SK-N-SH (cell line): ENCODE measurements at regions not wholly inside any gene's neighbourhood (a gene's known extent, or its start where the extent isn't known, plus 50 kb on each side); places are given as distances from the start of the nearest gene placed in this dataset.

Experiments
- CTCF ChIA-PET: fragments of 300-600, 350-600 bp; formaldehyde crosslinking; extraction: SDS; loops from one replicate; lab custom pipeline; 2021; lab: Yijun Ruan, JAX
- POLR2A ChIA-PET: fragments of 350-600 bp; sonication (Branson Sonifier 250); formaldehyde crosslinking; extraction: SDS; loops from one replicate; lab custom pipeline; 2020; ENCODE audit warnings: antibody characterized with exemption, inconsistent platforms; lab: Yijun Ruan, JAX
- DNase-seq: peaks from one replicate; pipeline ENCODE4 v3.0.0; 2012
- H2AFZ ChIP-seq: fragments of 200-600 bp; sonication (generic); 2 replicates; pipeline ENCODE4 v1.8.1; 2016; ENCODE audit warnings: antibody characterized with exemption, mild to moderate bottlenecking, low read depth
- H3F3A ChIP-seq: fragments of 200-600 bp; sonication (generic); replicated peaks from 2 replicates; pipeline ENCODE3; 2016; ENCODE audit warnings: antibody characterized with exemption, mild to moderate bottlenecking; ENCODE audit not compliant: insufficient read depth
- H3K27ac ChIP-seq, 2 experiments: fragments of 200-500 bp in 1 of 2; fragments of 200-600 bp in 1 of 2; sonication (Bioruptor generic) in 1 of 2; sonication (generic), shearing (Covaris generic) in 1 of 2; 2 replicates each; pipeline versions ENCODE4 v1.5.1 to v1.6.1; 2014 to 2016; ENCODE audit warnings: low read depth in 2 of 2, inconsistent platforms in 1 of 2, low read length in 1 of 2, mild to moderate bottlenecking in 1 of 2, mixed read lengths in 1 of 2
- H3K27me3 ChIP-seq: fragments of 200-600 bp; sonication (generic), shearing (Covaris generic); 2 replicates; pipeline ENCODE4 v1.6.1; 2016; ENCODE audit warnings: mixed run types; ENCODE audit not compliant: insufficient read depth
- H3K36me3 ChIP-seq, 2 experiments: fragments of 200-500 bp in 1 of 2; fragments of 200-600 bp in 1 of 2; sonication (Bioruptor generic) in 1 of 2; sonication (generic) in 1 of 2; replicated peaks in 1 of 2; 2 replicates each; pipeline versions ENCODE3 to v1.5.1; 2014 to 2016; ENCODE audit warnings: low read length in 1 of 2, mild to moderate bottlenecking in 1 of 2; ENCODE audit not compliant: insufficient read depth in 2 of 2, control insufficient read depth in 1 of 2
- H3K4me1 ChIP-seq, 2 experiments: fragments of 200-500 bp in 1 of 2; fragments of 200-600 bp in 1 of 2; sonication (Bioruptor generic) in 1 of 2; sonication (generic), shearing (Covaris generic) in 1 of 2; 2 replicates each; pipeline versions ENCODE4 v1.5.1 to v1.6.1; 2014 to 2016; ENCODE audit warnings: low read depth in 1 of 2, low read length in 1 of 2, mixed run types in 1 of 2; ENCODE audit not compliant: insufficient read depth in 2 of 2, control insufficient read depth in 1 of 2
- H3K4me2 ChIP-seq: fragments of 200-600 bp; sonication (generic), shearing (Covaris generic); 2 replicates; pipeline ENCODE4 v1.6.1; 2017; ENCODE audit warnings: mixed run types
- H3K4me3 ChIP-seq, 2 experiments: fragments of 200-500 bp in 1 of 2; fragments of 200-600 bp in 1 of 2; sonication (Bioruptor generic) in 1 of 2; sonication (generic), shearing (Covaris generic) in 1 of 2; 2 replicates each; pipeline versions ENCODE4 v1.5.1 to v1.8.1; 2014 to 2016; ENCODE audit warnings: low read depth in 2 of 2, inconsistent platforms in 1 of 2, low read length in 1 of 2, mild to moderate bottlenecking in 1 of 2, mixed read lengths in 1 of 2, moderate library complexity in 1 of 2
- H3K79me2 ChIP-seq: fragments of 200-600 bp; sonication (generic); 2 replicates; pipeline ENCODE4 v1.8.1; 2017; ENCODE audit warnings: mild to moderate bottlenecking; ENCODE audit not compliant: insufficient read depth
- H3K9ac ChIP-seq: fragments of 200-600 bp; sonication (generic); 2 replicates; pipeline ENCODE4 v1.6.1; 2017; ENCODE audit warnings: mixed run types
- H3K9me2 ChIP-seq: fragments of 200-600 bp; sonication (generic); 2 replicates; pipeline ENCODE4 v1.6.1; 2017; ENCODE audit warnings: mixed run types
- H3K9me3 ChIP-seq: fragments of 200-600 bp; sonication (generic); 2 replicates; pipeline ENCODE4 v1.6.1; 2017; ENCODE audit warnings: mixed run types, mild to moderate bottlenecking, moderate library complexity
- H4K20me1 ChIP-seq: fragments of 200-600 bp; sonication (generic); 2 replicates; pipeline ENCODE4 v1.6.1; 2017; ENCODE audit warnings: mild to moderate bottlenecking, mixed run types; ENCODE audit not compliant: insufficient read depth
- ELF1 ChIP-seq: IDR thresholded peaks from 2 replicates; pipeline ENCODE4 v1.4.0; 2012
- EP300 ChIP-seq, 2 experiments: IDR thresholded peaks; 2 replicates each; pipeline versions ENCODE4 v1.4.0 to v1.6.1; 2012; ENCODE audit warnings: borderline replicate concordance in 1 of 2, low read depth in 1 of 2, low read length in 1 of 2
- EZH2phosphoT487 ChIP-seq: fragments of 200-600 bp; sonication (generic); IDR thresholded peaks from 2 replicates; pipeline ENCODE4 v1.6.1; 2017; ENCODE audit warnings: low read depth, mixed run types, mild to moderate bottlenecking, antibody characterized with exemption, moderate library complexity, borderline replicate concordance
- FOSL2 ChIP-seq: IDR thresholded peaks from 2 replicates; pipeline ENCODE4 v1.4.0; 2012; ENCODE audit warnings: low read depth, mild to moderate bottlenecking, moderate library complexity, borderline replicate concordance
- GABPA ChIP-seq: IDR thresholded peaks from 2 replicates; pipeline ENCODE4 v1.4.0; 2012; ENCODE audit warnings: low read depth, mild to moderate bottlenecking
- GATA2 ChIP-seq: sonication (generic); formaldehyde crosslinking; IDR thresholded peaks from 2 replicates; pipeline ENCODE4 v1.5.0; 2020; ENCODE audit warnings: mild to moderate bottlenecking, missing genetic modification reagents
- MXI1 ChIP-seq: IDR thresholded peaks from 2 replicates; pipeline ENCODE4 v1.6.1; 2012; ENCODE audit warnings: mild to moderate bottlenecking, low read depth, low read length, improper control_type of control experiment
- NFIC ChIP-seq: IDR thresholded peaks from 2 replicates; pipeline ENCODE4 v1.4.0; 2012; ENCODE audit warnings: borderline replicate concordance
- NRF1 ChIP-seq: IDR thresholded peaks from 2 replicates; pipeline ENCODE4 v1.6.1; 2012; ENCODE audit warnings: low read depth, mild to moderate bottlenecking, low read length
- POLR2AphosphoS5 ChIP-seq: IDR thresholded peaks from 2 replicates; pipeline ENCODE4 v1.6.1; 2012; ENCODE audit warnings: low read depth, low read length
- RAD21 ChIP-seq: IDR thresholded peaks from 2 replicates; pipeline ENCODE4 v1.6.1; 2012; ENCODE audit warnings: mild to moderate bottlenecking, low read length
- RCOR1 ChIP-seq: fragments of 150-350 bp; IDR thresholded peaks from 2 replicates; pipeline ENCODE4 v1.6.1; 2017; ENCODE audit warnings: antibody characterized with exemption, low read length
- RXRA ChIP-seq: IDR thresholded peaks from 2 replicates; pipeline ENCODE4 v1.4.0; 2012; ENCODE audit warnings: low read depth, mild to moderate bottlenecking, borderline replicate concordance
- SIN3A ChIP-seq: IDR thresholded peaks from 2 replicates; pipeline ENCODE4 v1.6.1; 2012; ENCODE audit warnings: low read depth, mild to moderate bottlenecking, low read length, moderate library complexity, borderline replicate concordance
- WGBS: methylation state at CpG from one replicate; pipeline ENCODE4 v1.1.6; 2017; ENCODE audit warnings: low lambda C conversion rate; 5-methylcytosine and 5-hydroxymethylcytosine counted together
- TF ChIP-seq, protein P1 (sequence below): fragments of 150-350 bp; IDR thresholded peaks from 2 replicates; pipeline ENCODE4 v1.6.1; 2016; ENCODE audit warnings: mild to moderate bottlenecking, low read depth, low read length
- TF ChIP-seq, protein P2 (sequence below): IDR thresholded peaks from 2 replicates; pipeline ENCODE4 v1.4.0; 2012; ENCODE audit warnings: low read depth
- TF ChIP-seq, protein P3 (sequence below): fragments of 150-350 bp; IDR thresholded peaks from 2 replicates; pipeline ENCODE4 v1.6.1; 2017; ENCODE audit warnings: antibody characterized with exemption, low read length, low read depth, borderline replicate concordance

DNA sequence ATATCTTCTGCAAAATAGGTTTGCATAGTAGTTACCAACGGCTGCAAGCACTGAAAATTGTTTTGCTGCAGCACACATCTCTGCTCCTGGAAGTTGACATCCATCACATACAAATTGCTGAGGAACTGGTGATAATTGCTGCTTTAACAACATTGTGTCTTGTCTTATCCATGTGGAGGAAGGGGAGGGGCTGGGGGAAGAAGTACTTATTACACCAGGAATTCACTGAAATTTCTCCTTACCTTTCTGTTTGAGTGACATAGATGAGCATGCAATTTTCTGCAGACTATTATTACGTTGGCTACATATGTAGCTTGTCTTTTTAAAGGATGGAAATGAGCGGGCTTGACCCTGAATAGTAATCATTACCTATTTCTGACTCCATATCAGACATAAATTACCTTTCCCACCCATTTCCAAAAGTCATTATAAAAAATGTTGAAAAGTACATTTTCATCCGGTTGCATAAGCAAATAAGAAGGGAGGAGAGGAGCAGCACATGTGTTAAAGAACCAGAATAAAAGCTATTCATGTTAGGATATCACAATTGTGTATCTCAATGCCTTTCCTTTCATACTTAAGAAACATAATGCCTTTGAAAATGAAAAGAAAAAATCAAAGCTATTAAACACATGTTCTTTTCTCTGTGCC, 1905.6 kb downstream of the PCDH7 start:
- TF ChIP-seq, protein P1, sequence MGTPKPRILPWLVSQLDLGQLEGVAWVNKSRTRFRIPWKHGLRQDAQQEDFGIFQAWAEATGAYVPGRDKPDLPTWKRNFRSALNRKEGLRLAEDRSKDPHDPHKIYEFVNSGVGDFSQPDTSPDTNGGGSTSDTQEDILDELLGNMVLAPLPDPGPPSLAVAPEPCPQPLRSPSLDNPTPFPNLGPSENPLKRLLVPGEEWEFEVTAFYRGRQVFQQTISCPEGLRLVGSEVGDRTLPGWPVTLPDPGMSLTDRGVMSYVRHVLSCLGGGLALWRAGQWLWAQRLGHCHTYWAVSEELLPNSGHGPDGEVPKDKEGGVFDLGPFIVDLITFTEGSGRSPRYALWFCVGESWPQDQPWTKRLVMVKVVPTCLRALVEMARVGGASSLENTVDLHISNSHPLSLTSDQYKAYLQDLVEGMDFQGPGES, result no peak
- TF ChIP-seq, protein P2, sequence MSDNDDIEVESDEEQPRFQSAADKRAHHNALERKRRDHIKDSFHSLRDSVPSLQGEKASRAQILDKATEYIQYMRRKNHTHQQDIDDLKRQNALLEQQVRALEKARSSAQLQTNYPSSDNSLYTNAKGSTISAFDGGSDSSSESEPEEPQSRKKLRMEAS, result no peak
- TF ChIP-seq NRF1 (no peak), RCOR1 (no peak), SIN3A (no peak), GATA2 (no peak), RAD21 (no peak), FOSL2 (no peak)
- Histone ChIP-seq H3K79me2 (no peaks in the 10 kb centered on the region), H3K9me3 (no peaks in the 10 kb centered on the region), H2AFZ (no peak overlapping the region), H3K27ac (no peak overlapping the region), H3K4me2 (no peak overlapping the region), H3K9ac (no peak overlapping the region), H3K4me3 (no peak overlapping the region), H3K36me3 (no peaks in the 10 kb centered on the region), H3K27me3 (no peaks in the 10 kb centered on the region), H4K20me1 (no peaks in the 10 kb centered on the region), H3K4me1 (no peaks in the 10 kb centered on the region), H3F3A (no peaks in the 10 kb centered on the region), H3K9me2 (no peaks in the 10 kb centered on the region)
- DNase-seq, result no peak
- ChIA-PET POLR2A (no interaction called here), CTCF (no interaction called here)
- WGBS, result 4% methylated on average over 4 of the region's 4 CpGs

DNA sequence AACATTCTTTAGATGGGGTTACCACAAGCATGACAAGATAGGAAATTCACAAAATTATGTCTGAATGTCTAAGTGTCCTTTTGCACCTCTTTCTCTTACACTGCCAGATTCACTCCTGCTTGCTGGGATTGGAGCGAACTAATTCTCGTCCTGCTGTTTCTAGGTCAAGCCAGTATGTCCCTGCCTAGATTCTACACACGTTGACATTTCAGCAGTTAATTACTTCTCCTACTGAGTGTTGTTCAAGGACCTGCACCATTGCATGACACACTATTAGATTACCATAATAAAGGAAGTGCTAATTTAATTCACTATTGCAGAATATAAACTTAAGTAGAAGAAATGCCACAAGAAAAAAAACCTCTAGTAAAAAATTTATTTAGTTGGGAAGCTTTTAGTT, 1911.7 kb downstream of the PCDH7 start:
- Histone ChIP-seq H3F3A (no peaks in the 10 kb centered on the region), H3K36me3 (no peaks in the 10 kb centered on the region), H3K4me3 (no peak overlapping the region), H3K4me2 (no peak overlapping the region), H4K20me1 (no peaks in the 10 kb centered on the region), H2AFZ (no peak overlapping the region), H3K4me1 (no peaks in the 10 kb centered on the region), H3K9ac (no peak overlapping the region), H3K79me2 (no peaks in the 10 kb centered on the region), H3K27ac (no peak overlapping the region), H3K9me3 (no peaks in the 10 kb centered on the region), H3K27me3 (no peaks in the 10 kb centered on the region)
- DNase-seq, result no peak
- ChIA-PET POLR2A (no interaction called here), CTCF (no interaction called here)
- WGBS, result 4% methylated on average over 3 of the region's 3 CpGs
- TF ChIP-seq EZH2phosphoT487, result no peak
- TF ChIP-seq, all 33 proteins: peak for 0
- no peaks in the 10 kb centered on the region for H3K9me2 ChIP-seq

DNA sequence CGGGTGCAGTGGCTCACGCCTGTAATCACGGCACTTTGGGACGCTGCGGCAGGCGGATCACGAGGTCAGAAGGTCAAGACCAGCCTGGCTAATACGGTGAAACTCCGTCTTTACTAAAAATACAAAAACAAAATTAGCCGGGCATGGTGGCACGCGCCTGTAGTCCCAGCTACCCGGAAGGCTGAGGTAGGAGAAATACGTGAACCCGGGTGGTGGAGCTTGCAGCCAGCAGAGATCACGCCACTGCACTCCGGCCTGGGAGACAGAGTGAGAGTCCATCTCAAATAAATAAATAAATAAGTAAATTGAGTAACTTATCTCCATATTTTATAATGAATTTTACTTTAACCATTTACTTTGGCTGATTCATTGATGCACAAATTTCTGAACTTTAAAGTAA, 1913.3 kb downstream of the PCDH7 start:
- H3K9me2 ChIP-seq, result no peaks in the 10 kb centered on the region
- no peaks in the 10 kb centered on the region for H3K27me3 ChIP-seq
- H3K4me3 ChIP-seq, result no peak overlapping the region
- no peaks in the 10 kb centered on the region for H3K4me1 ChIP-seq
- H3K4me2 ChIP-seq, result no peak overlapping the region
- no peak overlapping the region for H2AFZ ChIP-seq
- H4K20me1 ChIP-seq, result no peaks in the 10 kb centered on the region
- H3K9me3 ChIP-seq, result no peaks in the 10 kb centered on the region
- H3K27ac ChIP-seq, result no peak overlapping the region
- no peaks in the 10 kb centered on the region for H3K79me2 ChIP-seq
- no peaks in the 10 kb centered on the region for H3K36me3 ChIP-seq
- H3K9ac ChIP-seq, result no peak overlapping the region
- ChIA-PET CTCF (interaction anchor here (0.6 kb wide), 1 partner anchor 134 kb away, joined by 3 read pairs; no protein-coding TSS in a partner anchor), POLR2A (no interaction called here)
- 49% methylated on average over 17 of the region's 17 CpGs for WGBS
- H3F3A ChIP-seq, result no peaks in the 10 kb centered on the region
- DNase-seq, result no peak
- TF ChIP-seq NFIC, result no peak
- TF ChIP-seq EP300 (IDR thresholded peaks at IDR 0.05; ENCODE audit: borderline replicate concordance in 1 of 2, low read depth in 1 of 2, low read length in 1 of 2), result no peak
- TF ChIP-seq, protein P2, result no peak
- TF ChIP-seq MXI1, result no peak
- no peak for TF ChIP-seq GATA2
- TF ChIP-seq FOSL2, result no peak
- TF ChIP-seq GABPA, result no peak
- no peak for TF ChIP-seq SIN3A
- TF ChIP-seq POLR2AphosphoS5, result no peak
- TF ChIP-seq RAD21, result no peak
- TF ChIP-seq ELF1, result no peak
- no peak for TF ChIP-seq RXRA
- TF ChIP-seq, protein P3, sequence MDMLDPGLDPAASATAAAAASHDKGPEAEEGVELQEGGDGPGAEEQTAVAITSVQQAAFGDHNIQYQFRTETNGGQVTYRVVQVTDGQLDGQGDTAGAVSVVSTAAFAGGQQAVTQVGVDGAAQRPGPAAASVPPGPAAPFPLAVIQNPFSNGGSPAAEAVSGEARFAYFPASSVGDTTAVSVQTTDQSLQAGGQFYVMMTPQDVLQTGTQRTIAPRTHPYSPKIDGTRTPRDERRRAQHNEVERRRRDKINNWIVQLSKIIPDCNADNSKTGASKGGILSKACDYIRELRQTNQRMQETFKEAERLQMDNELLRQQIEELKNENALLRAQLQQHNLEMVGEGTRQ, result no peak
- no peak for TF ChIP-seq RCOR1
